ENCODE measurements at regions not wholly inside any gene's neighbourhood (a gene's known extent, or its start where the extent isn't known, plus 50 kb on each side); places are given as distances from the start of the nearest gene placed in this dataset.

DNA sequence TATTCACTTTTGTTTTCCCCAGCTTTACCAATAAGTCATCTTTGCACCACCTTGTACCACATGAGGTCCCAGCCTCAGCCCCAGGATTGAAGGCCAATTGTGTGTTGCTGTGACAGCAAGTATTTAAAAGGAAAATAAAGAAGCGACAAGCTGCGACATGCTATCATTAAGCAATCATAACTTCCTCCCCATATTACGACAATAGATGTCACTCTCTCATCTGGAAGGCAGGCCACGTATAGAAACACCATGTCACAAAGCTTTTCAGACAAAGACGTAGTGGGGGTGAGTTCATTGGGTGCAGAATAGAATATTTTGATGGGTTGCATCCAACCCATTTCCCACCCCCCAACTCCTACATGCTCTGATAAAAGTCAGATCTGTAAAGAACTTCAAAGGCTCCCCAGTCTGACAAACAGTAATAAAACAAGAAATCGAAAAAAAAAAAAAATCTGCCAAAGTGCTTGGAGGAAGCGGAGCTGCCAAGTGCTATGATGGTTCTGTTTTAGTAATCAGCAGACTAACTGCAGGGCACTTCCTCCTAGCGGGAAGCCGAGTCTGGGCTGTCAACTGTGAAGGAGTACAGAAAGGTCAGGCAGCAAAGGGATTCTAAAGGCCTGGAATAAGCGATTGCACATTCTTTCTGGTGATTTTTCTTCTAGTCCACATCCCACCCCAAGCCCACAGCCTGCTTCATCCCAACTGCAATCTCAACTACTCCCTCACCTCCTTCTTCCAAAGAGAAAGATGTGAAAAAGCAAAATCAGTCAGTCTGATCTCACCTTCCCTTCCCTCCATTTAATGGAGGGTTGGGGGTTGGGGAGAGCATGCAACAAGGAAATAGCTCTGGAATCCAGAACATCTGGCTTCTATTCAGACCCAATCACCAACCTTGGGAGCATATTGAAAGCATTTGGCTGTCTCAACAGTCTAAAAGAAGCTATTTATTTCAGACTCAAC, 131.4 kb upstream of the UBASH3B start:
- no peak for DNase-seq (ENCODE audit: low read depth)
- TF ChIP-seq, protein P1, sequence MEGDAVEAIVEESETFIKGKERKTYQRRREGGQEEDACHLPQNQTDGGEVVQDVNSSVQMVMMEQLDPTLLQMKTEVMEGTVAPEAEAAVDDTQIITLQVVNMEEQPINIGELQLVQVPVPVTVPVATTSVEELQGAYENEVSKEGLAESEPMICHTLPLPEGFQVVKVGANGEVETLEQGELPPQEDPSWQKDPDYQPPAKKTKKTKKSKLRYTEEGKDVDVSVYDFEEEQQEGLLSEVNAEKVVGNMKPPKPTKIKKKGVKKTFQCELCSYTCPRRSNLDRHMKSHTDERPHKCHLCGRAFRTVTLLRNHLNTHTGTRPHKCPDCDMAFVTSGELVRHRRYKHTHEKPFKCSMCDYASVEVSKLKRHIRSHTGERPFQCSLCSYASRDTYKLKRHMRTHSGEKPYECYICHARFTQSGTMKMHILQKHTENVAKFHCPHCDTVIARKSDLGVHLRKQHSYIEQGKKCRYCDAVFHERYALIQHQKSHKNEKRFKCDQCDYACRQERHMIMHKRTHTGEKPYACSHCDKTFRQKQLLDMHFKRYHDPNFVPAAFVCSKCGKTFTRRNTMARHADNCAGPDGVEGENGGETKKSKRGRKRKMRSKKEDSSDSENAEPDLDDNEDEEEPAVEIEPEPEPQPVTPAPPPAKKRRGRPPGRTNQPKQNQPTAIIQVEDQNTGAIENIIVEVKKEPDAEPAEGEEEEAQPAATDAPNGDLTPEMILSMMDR (IDR thresholded peaks at IDR 0.05; ENCODE audit: low read length, missing control alignments), result no peak
- H3K4me3 ChIP-seq (replicated peaks; ENCODE audit: low read depth, low read length), result no peak overlapping the region

GRCh38 chr11:122521626-122522025, 133.9 kb upstream of the UBASH3B start:
- TF ChIP-seq, protein P1 (IDR thresholded peaks at IDR 0.05; ENCODE audit: low read length, missing control alignments), result no peak
- no peak for DNase-seq (ENCODE audit: low read depth)
- no peak overlapping the region for H3K4me3 ChIP-seq (replicated peaks; ENCODE audit: low read depth, low read length)

DNA sequence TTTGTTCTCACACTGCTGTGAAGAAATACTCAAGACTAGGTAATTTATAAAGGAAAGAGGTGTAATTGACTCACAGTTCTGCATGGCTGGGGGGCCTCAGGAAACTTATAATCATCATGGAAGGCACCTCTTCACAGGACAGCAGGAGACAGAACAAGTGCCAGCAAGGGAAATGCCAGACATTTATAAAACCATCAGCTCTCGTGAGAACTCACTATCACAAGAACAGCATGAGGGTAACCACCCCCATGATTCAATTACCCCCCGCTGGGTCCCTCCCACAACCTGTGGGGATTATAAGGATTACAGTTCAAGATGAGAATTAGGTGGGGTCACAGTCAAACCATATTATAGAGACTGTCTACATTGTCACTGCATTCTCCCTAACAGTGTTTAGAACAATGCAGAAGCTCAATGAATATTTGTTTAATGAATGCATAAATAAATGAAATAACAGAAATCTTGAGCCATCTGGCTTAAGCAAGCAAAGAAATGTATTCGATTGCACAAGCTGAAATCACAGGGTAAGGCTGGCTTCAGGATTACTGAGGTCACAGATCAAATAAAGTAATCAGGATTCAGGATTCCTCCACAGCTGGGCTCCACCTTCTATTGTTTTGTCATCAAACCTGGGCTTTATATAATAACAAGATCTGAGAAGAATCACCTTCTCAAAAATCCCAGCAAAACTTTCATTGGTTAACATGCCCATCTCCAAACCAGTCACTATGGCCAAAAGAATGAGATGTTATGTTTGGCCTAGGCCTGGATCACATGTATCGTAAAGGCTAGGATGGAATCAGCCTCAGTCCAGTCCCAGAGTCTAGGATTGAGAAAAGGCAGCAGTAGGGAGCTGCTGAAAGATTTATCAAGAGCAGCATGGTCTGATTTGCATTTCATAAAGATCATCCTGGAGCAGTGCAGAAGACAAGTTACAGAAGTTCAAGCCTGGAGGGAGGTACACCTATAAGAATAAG, 137.8 kb upstream of the UBASH3B start:
- H3K4me3 ChIP-seq (replicated peaks; ENCODE audit: low read depth, low read length), result no peak overlapping the region
- no peak for DNase-seq (ENCODE audit: low read depth)
- TF ChIP-seq, protein P1 (IDR thresholded peaks at IDR 0.05; ENCODE audit: low read length, missing control alignments), result no peak

DNA sequence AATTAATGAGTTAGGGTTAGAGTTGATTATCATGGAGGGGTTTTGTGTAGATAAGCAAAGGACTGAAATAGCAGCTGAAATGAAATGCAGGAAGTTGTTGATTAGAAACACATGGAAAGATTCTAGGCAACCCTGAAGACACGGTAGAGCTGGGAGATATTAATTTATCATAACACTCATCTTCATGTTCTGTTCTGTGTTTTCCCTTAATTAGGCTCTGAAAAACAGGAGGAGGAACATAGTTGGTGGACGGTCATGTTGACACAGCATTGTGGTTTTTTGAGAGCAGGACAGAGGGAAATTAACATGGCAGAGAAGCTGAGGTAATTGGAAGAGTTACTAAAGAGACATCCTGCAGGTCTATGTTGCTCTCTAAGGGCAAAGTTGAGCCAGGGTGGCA, 138.8 kb upstream of the UBASH3B start:
- H3K4me3 ChIP-seq (replicated peaks; ENCODE audit: low read depth, low read length), result no peak overlapping the region
- TF ChIP-seq, protein P1 (IDR thresholded peaks at IDR 0.05; ENCODE audit: low read length, missing control alignments), result no peak
- DNase-seq (ENCODE audit: low read depth), result no peak

DNA sequence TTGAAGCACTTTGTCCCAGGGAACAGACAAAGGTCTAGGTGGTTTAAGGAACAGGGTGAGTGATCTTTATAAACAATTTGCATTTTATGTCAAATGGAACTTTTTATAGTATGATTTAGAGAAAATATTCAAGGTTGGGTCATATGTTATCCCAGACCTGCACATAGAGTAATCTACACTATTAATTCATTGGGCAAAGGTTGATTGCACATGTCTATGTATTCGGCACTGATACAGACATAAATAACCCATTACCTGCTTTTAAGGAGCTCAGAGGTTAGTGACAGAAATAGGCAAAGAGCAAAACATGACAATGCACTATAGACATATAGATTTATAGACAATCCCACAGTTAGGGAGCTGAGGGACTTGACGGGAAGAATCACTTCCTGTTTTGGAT, 141.5 kb upstream of the UBASH3B start:
- H3K4me3 ChIP-seq (replicated peaks; ENCODE audit: low read depth, low read length), result no peak overlapping the region
- DNase-seq (ENCODE audit: low read depth), result no peak
- TF ChIP-seq, protein P1 (IDR thresholded peaks at IDR 0.05; ENCODE audit: low read length, missing control alignments), result no peak

- no peak for DNase-seq (ENCODE audit: low read depth)
- H3K4me3 ChIP-seq (replicated peaks; ENCODE audit: low read depth, low read length), result no peak overlapping the region
- TF ChIP-seq, protein P1 (IDR thresholded peaks at IDR 0.05; ENCODE audit: low read length, missing control alignments), result no peak
Observed at GRCh38 chr11:122513328-122513727, 142.2 kb upstream of the UBASH3B start.

Data from fibroblast of pulmonary artery (primary cell).